Activated CD4-positive, alpha-beta T cell treated with anti-CD3 and anti-CD28 coated beads, Interleukin-10, Interleukin-2, amounts not matched to agents 100 ng/mL and 50 ng/mL, durations not matched to agents 16 hours and 8 hours (primary cell): ENCODE measurements at regions not wholly inside any gene's neighbourhood (a gene's known extent, or its start where the extent isn't known, plus 50 kb on each side); places are given as distances from the start of the nearest gene placed in this dataset.

ENCODE experiments used
- DNase-seq: peaks from one replicate; pipeline ENCODE4 v3.0.0-alpha.2; 2020

DNA sequence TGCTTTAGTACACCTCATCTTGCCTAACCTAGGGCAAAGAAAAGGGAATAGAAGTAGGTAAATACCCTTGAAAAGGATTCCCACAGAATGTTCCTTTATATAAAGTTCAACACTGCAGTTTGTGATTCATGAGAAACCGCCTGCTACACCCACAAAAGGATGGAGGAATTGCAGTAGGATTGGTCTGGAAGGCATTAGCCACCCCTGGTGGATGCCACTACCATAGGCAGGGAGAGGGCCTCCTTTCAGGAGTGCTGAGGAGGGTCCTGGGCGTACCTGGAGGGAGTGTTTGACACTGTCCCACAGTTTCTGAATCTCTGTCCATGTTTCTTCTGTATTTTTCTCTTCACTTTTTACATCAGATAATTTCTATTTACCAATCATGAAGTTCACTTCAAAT is 221.8 kb upstream of the TMEM72 start:
- DNase-seq, result no peak

DNA sequence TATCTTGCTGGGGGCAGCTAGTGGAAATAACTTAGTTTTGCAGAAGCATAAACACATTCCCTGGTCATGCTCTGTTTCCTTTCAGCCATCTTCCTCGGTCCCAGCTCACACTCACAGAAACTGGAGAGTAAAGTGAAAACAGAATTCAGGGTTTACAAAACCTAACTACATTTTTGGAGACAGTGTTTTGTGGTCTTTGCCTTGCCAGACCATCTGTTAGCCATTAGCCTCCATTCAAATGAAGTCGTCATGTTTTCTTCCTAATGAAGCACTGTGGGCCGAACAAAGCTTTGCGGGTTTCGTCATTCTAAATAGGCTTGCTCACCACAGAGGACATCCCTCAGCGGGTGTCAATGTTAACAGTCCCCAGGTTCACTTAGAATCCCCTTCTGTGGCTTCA is 214.6 kb upstream of the TMEM72 start:
- DNase-seq, result no peak

DNA sequence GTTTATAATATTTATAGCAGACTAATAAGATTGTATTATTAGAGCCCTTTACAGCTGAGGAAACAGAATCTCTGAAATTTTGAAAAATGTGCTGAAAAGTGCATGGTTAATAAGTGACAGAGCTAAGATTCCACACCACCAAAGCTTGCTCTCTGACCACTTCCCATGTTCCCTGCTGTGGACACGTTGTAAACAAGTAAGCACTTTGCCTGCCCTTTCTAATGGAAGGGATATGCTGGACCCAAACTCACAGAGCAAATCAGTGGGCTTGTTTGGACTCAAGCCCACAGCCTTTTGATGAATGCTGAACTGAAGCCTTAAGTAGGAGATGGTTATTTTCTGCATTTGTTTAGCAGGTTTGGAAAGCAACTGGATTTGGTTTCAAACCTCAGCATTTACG is 214.0 kb upstream of the TMEM72 start:
- no peak for DNase-seq

DNA sequence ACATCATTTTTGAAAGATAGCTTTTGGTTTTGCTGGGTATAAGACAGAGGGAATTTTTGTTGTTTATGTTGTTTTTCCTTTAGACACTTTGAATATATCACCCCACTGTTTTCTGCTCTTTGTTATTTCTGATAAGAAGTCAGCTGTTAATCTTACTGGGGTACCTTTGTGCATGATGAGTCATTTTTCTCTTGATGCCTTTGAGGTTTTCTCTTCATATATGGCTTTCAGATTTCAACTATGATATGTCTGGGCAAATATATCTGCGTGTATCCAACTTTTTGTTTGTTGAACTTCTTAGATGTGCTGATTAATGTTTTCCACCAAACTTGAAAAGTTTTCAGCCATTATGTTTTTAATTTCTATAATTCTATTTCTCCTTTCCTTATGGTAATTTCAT is 208.6 kb upstream of the TMEM72 start:
- DNase-seq, result no peak

DNA sequence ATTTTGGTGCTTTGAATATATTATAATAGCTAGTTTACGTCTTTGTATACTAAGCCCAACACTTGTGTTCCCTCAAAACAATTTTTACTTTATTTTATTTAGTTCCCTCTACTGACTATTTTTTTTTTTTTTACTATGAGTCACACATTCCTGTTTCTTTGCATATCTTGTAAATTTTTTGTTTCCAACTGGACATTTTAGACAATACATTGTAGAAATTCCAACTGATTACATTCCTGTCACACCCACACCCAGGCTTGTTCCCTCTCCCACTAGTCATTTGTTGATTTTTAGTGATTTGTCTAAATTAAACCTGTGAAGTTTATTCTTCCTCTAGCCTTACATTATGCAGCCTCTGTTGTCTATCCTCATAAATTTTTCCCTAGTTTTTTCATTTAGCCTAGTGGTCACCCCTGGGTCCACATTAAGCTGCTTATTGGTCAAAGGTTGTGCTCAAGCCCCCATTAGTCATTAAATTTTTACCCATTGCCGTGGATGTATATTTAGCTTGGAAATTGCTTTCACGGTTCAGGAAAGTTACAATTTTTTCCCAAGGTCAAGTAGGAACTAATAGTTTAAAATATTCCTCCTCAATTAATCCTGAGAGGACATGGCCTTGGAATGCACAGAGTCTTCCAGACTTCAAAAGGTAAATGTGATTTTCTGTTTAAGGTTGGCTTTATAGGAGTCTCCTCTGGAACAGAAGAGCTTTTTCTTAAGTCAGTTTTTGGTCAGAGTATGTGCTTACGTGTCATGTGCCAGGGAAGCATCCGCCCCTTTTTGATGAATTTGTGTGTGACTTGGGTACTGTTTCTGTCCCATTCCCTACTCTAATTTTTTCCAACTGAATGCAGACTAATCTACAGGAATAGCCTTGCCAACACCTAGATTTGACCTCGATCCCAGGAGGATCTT is 207.6 kb upstream of the TMEM72 start:
- no peak for DNase-seq

DNA sequence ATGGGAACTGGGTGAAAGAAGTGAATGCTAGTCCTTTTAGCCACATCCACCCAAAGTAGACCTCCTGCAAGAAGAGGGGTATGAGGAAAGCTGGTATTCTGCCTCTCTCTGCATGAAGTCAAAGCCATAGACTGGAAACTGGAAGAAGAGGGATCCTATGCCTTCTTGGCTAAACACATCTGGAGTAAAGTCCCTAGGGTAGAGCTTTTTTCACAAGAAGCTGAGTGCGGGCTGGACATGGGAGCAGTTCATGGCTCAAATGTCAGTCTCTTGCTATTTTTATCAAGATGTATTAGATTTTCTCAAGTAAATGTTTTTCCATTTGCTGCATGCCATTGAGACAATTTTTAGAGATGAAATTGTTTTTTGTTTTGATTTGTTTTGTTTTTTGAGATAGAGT is 206.5 kb upstream of the TMEM72 start:
- DNase-seq, result no peak

DNA sequence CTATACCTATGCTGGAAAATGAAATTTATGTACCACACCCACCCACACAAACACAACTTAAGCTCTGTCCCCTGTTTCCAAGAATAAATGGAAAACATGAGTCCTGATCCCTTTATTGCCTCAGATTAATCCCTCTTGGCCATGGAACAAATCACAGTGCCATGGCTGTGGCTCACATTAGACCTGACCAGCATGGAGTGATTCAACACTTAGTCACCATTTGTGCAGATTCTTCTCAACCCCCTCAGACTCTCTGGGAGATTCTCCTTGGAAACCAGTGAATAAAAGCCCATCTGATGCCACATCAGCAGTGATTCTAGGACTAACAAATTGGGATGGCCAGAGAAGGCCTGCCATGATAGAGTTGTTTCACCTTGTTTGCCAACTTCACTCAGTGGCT is 204.4 kb upstream of the TMEM72 start:
- no peak for DNase-seq

DNA sequence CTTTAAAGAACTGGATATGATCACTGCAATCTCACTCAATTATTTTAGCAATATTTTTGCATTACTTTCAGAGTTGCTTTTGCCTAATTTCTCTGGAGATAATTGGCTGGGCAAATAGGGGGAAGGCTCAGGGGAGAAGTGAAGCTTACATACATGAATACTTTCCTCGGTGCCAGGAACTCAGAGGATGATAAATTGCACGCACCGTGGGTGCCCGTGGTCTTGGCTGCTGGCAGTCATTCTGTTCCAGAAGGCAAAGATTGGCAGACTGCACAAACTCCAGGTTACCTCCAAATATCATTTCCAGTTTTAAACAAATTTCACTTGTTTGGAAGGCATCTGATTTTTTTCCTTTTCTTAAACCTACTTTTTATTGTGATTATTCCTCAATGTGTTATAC is 197.8 kb upstream of the TMEM72 start:
- DNase-seq, result no peak

DNA sequence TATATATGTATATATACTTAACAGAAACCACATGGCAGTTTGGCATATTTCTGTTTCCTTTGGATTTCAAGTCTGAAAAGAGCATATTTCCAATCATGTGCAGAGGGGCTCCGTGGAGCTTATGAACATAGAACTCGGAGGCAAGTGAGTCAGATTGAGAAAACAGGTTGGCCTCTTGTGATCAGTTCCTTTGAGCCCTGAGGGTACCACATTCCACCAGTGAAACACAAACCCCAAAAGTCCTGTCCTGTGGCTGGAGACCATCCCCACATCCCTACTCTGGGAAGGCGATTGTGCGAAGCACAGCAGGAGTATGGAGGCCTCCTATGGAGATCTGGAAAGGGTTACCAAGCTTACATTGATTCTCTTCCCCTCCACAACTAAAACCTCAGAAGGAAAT is 196.7 kb upstream of the TMEM72 start:
- DNase-seq, result no peak

DNA sequence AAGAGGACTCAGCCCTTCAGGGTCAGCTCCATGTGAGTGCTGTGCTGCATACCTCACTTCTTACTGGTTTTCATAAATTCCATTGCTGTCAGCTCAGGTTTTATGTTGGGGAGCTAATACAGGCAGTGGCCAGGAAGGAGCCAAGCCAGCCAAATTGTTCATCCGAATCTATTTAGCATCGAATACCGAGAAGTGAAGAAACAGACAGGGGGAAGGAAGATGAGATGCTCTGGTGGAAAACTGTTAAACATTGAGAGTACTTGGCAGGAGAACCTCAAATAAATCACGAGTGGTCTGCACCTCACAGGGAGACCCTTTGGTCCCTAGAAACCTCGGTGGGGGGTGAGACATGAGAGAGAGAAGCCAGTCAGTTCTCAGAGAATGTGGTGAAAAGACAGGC is 196.0 kb upstream of the TMEM72 start:
- no peak for DNase-seq

DNA sequence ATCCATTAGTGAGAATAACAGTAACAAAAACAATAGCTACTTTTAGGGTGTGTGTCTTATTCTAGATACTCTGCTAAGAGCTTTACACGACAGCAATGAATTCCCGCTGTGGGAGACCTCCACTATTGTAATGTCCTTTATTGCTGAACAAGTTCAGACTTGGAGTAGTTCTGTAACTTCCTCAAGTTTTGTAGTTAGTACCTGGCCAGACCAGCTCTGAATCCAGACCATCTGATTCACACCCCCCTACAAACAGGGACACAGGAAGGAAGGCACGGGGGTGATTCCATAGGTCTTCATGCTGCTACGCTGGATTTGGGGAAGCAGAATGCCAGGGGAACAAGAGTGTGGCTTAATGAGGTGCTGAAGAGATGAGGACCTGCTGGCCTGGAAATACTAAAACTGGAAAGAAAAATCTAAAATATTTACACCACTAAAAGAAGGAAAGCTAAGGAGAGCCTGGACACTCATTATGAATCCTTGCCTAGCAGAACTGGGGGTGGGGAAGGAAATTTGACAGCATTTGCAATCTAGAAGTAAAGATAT is 194.6 kb upstream of the TMEM72 start:
- DNase-seq, result no peak

DNA sequence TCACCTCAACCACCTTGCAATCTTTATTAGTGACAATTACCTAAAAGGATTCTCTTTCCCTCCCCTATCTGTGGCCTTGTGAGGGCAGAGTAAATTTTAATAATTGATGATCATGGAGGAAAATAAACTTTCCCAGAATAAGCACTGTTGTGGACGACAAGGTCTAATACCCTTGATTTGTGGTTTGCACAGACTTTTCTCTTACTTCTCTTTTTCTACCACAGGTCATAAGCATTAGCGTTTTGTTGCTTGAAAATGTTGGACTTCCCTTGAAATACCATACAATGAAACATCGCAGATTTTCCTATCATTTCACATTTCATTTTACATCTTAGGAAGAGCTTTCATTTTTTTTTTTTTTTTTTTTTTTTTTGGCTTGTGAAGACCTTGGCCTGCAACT is 188.1 kb upstream of the TMEM72 start:
- DNase-seq, result no peak

DNA sequence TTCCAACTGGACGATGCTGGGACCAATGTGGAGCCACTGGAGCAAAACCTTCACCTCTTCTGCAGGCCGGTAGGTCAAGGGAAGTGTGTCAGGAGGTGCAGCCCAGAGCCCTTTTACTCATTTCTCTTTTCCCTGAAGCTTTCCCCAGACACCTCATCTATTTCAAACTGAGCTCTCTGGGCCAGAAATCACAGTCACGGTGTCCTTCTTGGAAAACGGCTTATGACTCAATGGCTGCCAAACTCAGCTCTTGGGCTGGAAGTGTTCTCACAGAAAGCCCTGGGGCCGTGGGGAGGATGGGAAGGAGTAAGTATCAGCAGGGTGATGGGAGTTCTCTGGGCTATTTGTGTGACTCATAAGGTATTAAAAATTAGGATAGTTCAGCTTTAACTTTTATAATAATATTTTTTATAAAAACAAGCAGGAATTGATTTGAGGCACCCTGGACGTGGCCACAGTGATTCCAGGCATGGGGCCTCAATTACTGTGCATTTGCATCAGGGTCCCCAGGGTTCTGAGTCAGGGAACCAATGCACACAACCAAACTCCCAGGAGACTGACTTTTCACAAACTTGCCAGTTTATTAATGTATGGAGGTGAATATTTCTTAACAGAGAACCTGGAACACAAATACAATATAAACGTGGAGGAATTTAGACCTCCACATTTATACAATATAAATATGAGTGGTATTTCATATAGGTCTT is 187.4 kb upstream of the TMEM72 start:
- DNase-seq, result no peak

DNA sequence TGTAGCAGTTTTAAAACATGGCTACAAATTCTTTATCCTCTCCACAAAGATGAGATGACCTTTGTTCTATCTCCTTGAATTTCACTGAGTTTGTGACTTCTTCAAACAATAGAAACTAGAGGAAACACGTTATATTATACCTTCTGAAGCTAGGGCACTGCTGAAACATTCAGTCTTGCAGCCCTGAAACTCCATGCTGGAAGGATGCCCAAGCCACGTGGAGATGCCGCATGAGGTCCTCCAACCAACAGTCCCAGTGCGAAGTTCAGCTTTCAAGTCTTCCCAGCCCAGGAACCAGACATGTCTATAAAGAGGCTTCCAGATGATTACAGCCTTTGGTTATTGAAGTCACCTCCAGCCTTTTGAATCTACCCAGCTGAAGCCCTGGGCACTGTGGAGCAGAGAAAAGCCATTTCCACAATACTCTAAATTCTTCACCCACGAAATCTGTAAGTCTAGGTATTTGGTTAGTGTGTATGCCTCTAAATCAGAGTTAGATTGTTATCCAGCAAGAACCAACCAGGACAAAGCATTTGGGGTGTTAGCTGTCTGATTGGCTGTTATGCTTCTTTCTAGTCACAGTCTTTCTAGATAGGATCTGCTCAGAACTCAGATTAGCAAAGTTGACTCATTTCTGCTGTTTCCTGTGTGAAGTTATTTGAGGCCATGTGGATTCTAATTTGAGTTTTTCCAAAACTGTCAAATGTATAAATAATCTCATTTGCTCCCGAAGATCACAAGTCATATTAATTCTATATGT is 186.5 kb upstream of the TMEM72 start:
- peak; percentile 22 for DNase-seq

DNA sequence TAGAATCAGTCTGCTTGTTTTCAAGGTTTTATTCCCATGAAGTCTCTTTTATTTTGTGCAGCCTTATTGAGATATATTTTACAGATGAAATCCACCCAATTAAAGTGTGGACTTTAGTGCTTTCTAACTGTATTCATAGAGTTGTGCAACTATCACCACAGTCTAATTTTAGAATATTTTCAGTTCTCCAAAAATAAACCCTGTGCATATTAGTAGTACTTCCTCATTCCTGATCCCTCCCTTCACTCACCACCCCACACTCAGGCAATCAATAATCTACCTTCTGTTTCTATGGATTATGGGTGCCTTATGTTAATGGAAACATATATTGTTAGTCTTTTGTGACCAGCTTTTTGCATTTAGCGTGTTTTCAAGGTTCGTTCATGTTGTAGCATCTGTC is 185.7 kb upstream of the TMEM72 start:
- DNase-seq, result no peak

DNA sequence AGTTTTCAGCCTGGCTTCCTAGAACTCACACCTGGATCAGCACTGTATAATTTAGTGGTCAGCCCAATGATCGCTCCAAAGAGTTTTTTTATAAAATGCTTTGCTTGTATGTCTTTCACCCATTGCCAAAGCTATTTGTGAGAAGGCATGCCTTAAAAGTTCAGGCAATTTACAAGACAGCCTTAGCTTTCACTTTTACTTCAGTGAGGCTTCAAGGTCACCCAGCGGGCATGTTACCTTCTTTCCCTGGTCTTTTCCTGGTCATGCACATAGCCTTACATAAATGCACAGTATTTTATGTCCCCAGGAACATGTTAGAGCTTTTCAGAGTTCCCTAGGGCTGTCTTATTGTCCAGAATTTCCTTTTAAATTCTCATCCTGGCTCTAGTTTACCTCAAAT is 179.9 kb upstream of the TMEM72 start:
- DNase-seq, result no peak

DNA sequence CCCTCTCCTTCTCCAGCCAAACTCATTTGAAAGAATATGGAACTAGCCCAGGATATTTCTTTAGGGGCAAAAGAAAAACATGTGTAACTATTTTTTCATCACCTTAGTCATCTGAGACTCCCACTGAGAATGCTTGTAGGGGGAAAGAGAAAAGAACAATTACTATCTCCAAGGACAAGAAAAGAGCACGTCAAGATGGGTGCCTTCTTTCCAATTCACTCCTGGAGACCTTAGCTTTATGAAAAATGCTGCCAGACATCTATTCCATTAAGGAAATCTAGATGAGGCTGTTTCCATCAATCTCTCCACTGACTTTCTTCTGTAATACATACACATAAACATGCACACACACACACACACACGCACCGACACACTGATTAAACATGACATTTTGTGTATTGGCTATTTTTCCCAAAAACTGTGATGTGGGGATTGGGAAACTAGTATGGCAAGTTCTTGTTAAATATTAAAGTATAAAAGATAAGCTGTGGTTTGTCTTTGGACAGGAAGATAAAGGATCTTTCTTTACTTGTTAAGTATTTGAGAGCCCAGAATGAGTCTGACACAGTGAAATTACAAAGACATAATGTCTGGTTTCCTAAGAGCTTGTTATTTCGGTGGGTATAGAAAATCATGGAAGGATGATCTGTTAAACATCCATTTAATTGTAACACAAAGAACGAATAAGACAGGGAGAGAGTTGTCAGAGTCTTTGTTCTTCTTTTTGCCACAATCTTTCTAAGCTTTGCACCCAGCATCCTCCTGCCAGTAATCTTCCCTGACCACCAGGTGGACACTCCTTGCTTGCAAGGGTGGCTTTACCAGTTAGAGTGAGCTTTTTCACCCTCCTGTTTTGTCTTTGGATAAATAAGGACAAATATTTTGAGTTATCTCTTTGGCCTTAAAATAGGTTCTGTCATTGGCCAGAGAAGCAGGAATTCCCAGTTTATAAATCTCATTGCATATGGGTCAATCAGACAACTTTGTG is 177.3 kb upstream of the TMEM72 start:
- DNase-seq, result no peak

DNA sequence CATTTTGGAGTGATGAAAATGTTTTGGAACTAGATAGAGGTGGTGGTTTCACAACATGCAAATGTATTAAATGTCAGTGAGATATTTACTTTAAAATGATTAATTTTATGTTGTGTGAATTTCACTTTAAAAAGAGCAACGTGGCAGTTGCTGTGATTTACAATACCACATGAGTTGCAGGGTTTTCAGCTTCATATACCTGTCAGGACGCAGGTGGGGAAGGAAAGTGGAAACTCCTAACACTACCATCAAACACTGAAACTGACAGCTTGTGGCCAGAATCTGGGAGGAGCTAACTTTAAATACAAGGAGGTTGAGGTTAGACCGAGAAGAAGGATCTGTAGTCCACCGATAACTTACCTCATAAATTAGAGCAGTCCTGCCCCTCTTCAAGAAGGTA is 168.9 kb upstream of the TMEM72 start:
- DNase-seq, result no peak

DNA sequence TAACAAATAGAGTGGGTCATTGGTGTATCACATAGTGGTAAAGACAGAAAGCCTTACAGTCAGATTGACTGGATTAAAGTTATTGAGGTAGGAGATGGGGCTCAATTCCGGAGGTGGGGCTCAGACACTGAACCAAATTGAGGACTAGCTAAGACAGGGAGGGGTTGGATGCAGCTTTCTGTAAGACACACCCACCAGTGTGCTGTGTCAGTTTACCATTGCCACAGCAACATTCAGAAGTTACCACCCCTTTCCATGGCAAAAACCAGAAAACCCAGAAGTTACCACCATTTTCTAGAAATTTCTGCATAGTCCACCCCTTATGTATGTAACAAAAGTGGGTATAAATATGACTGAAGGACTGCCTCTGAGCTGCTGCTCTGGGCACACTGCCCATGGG is 167.6 kb upstream of the TMEM72 start:
- no peak for DNase-seq

DNA sequence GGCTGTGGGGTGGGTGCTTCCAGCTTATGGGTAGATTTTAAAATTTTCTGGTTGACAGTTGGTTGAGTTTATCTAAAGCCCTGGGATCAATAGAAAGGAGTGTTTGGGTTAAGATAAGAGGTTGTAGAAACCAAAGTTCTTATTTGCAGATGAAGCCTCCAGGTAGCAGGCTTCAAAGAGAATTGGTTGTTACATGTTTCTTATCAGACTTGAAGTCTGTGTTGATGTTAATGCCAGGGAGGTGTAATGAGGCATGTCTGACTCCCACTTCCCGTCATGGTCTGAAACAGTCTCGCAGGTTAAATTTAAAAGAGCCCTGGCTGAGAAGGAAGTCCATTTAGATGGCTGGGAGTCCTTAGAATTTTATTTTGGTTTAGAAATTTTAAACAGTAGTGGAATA is 165.2 kb upstream of the TMEM72 start:
- no peak for DNase-seq

DNA sequence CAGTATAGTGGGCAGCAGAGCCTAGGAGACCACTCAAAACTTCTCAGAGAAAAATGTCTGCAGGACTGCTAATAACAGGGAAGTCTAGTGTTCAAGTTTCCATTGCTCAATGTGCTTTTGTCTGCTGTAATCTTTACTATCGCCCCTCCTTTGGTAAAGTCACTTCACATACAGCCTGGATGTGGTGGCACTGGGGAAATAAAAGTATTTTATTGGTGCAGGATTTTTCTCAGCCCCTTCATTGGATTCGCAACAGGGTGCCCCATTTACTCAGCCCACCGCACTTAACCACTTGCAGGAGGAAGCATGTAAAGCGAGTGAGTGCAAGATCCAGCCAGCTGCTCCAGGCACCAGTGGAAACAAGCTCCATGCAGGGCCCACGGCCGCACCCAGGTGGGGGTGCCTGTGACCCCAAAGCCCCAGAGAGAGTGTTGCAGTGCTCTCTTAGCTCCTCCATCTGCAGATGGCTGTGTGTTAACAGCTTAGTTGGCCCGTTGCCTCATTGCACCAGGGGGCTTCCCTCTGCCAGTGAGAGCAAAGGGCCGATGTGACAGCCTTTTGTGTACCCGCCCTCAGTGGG is 163.5 kb upstream of the TMEM72 start:
- DNase-seq, result no peak

DNA sequence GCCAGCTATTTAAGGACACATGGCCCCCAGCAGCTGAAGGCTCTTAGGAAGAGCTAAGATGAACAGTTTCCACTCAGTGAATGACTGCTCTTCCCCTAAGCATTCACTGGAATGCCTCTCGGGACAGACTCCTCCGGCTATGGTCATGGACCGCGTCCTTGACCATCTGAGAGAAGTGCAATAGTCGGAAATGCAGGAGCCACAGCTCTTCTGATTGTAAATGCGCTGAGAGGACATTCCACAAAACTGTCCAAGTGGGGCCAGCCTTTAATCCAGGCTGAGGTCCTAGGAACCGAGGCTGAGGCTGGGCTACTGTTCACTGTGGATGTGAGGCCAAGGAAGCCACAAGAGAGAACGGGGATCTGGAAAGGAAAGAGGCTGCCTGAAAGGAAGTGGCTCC is 162.0 kb upstream of the TMEM72 start:
- no peak for DNase-seq
